ENCODE measurements at regions not wholly inside any gene's neighbourhood (a gene's known extent, or its start where the extent isn't known, plus 50 kb on each side); places are given as distances from the start of the nearest gene placed in this dataset.

DNA sequence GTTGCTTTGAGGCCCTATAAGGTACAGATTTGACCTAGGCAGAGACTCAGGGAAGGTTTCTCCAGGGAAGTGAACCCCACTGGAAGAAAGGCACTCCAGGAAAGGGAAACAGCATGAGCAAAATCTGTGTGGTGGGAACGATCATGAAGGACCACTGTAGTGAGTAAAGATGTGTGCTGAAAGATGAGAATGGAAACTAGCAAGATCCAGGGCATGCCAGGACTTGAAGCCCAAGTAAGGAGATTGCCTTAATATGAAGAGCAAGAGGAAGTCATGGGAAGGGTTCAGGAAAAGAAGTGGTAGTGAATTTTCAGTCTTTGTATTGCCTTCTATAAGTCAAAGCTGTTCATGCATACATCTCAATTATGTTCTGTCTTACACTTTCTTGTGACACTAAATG lies 55.2 kb upstream of the SLIT3 start:
- Histone ChIP-seq H3K27ac (ENCODE audit: low read length in 2 of 2) (no peak overlapping the region), H3K36me3 (replicated peaks in 1 of 2; ENCODE audit: control extremely low read depth in 1 of 2, control insufficient read depth in 1 of 2, extremely low read depth in 1 of 2, insufficient read depth in 2 of 2, low read length in 1 of 2) (no peaks in the 10 kb centered on the region), H3K79me2 (ENCODE audit: control insufficient read depth, insufficient read depth, low read length) (no peaks in the 10 kb centered on the region), H3K4me2 (replicated peaks; ENCODE audit: low read depth, low read length, poor library complexity, severe bottlenecking) (no peak overlapping the region), H3K27me3 (replicated peaks in 1 of 4; ENCODE audit: control extremely low read depth in 1 of 4, control insufficient read depth in 3 of 4, insufficient read depth in 4 of 4, low read length in 3 of 4) (no peaks in the 10 kb centered on the region), H3K4me3 (ENCODE audit: control extremely low read depth in 1 of 5, extremely low read depth in 1 of 5, insufficient read depth in 1 of 5, low read depth in 2 of 5, low read length in 4 of 5) (no peak overlapping the region), H4K20me1 (ENCODE audit: control insufficient read depth, insufficient read depth, low read length, poor library complexity, severe bottlenecking) (no peaks in the 10 kb centered on the region), H3K9ac (ENCODE audit: low read length) (no peak overlapping the region), H2AFZ (ENCODE audit: insufficient read depth, low read depth, low read length, poor library complexity, severe bottlenecking) (no peak overlapping the region), H3K9me3 (ENCODE audit: control extremely low read depth in 1 of 3, control insufficient read depth in 2 of 3, insufficient read depth in 1 of 3, low read length in 2 of 3) (no peaks in the 10 kb centered on the region), H3K4me1 (ENCODE audit: control insufficient read depth in 2 of 2, insufficient read depth in 2 of 2, low read length in 2 of 2) (no peaks in the 10 kb centered on the region)
- ATAC-seq (ENCODE audit: low read depth) (no peak), DNase-seq (no peak)
- Mint-ChIP-seq H3K27me3 (peaks cover 15% of the 10 kb centered on the region), H3K27ac (no peak overlapping the region), H3K4me3 (no peak overlapping the region), H3K4me1 (no peaks in the 10 kb centered on the region), H3K9me3 (ENCODE audit: insufficient read depth) (no peaks in the 10 kb centered on the region)
- WGBS (ENCODE audit: insufficient coverage): 93% methylated on average over 1 of the region's 1 CpG
- ChIA-PET CTCF (no interaction called here), POLR2A (no interaction called here)
- TF ChIP-seq EZH2 (IDR thresholded peaks at IDR 0.05; ENCODE audit: borderline replicate concordance, insufficient read depth, low read depth, low read length, poor library complexity, severe bottlenecking): no peak
- TF ChIP-seq, protein P1, sequence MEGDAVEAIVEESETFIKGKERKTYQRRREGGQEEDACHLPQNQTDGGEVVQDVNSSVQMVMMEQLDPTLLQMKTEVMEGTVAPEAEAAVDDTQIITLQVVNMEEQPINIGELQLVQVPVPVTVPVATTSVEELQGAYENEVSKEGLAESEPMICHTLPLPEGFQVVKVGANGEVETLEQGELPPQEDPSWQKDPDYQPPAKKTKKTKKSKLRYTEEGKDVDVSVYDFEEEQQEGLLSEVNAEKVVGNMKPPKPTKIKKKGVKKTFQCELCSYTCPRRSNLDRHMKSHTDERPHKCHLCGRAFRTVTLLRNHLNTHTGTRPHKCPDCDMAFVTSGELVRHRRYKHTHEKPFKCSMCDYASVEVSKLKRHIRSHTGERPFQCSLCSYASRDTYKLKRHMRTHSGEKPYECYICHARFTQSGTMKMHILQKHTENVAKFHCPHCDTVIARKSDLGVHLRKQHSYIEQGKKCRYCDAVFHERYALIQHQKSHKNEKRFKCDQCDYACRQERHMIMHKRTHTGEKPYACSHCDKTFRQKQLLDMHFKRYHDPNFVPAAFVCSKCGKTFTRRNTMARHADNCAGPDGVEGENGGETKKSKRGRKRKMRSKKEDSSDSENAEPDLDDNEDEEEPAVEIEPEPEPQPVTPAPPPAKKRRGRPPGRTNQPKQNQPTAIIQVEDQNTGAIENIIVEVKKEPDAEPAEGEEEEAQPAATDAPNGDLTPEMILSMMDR (IDR thresholded peaks at IDR 0.05): no peak
- intact Hi-C loops (cut with micrococcal nuclease): no loop called here

DNA sequence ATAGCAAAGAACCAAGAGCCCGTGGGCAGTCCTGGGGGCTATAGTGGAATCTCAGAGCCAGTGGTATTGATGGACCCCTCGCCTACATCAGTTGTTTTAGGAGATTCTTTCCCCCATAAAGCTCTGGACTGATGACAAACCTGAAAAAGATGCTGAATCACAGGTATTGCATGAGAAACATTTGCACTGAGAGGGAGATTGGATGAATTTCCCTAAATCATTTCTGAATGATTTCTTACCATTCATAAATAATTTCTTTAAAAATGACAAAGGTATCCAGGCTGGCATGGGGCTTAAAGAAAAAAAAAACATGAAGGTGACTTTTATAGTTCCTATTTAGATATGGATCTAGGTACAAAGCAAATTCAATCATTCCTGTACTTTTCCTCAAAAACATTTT lies 54.0 kb upstream of the SLIT3 start:
- Histone ChIP-seq H3K4me2 (replicated peaks; ENCODE audit: low read depth, low read length, poor library complexity, severe bottlenecking) (no peak overlapping the region), H2AFZ (ENCODE audit: insufficient read depth, low read depth, low read length, poor library complexity, severe bottlenecking) (no peak overlapping the region), H3K9ac (ENCODE audit: low read length) (no peak overlapping the region), H4K20me1 (ENCODE audit: control insufficient read depth, insufficient read depth, low read length, poor library complexity, severe bottlenecking) (no peaks in the 10 kb centered on the region), H3K36me3 (replicated peaks in 1 of 2; ENCODE audit: control extremely low read depth in 1 of 2, control insufficient read depth in 1 of 2, extremely low read depth in 1 of 2, insufficient read depth in 2 of 2, low read length in 1 of 2) (no peaks in the 10 kb centered on the region), H3K4me3 (ENCODE audit: control extremely low read depth in 1 of 5, extremely low read depth in 1 of 5, insufficient read depth in 1 of 5, low read depth in 2 of 5, low read length in 4 of 5) (no peak overlapping the region), H3K4me1 (ENCODE audit: control insufficient read depth in 2 of 2, insufficient read depth in 2 of 2, low read length in 2 of 2) (no peaks in the 10 kb centered on the region), H3K9me3 (ENCODE audit: control extremely low read depth in 1 of 3, control insufficient read depth in 2 of 3, insufficient read depth in 1 of 3, low read length in 2 of 3) (no peaks in the 10 kb centered on the region), H3K27ac (ENCODE audit: low read length in 2 of 2) (no peak overlapping the region), H3K79me2 (ENCODE audit: control insufficient read depth, insufficient read depth, low read length) (no peaks in the 10 kb centered on the region), H3K27me3 (replicated peaks in 1 of 4; ENCODE audit: control extremely low read depth in 1 of 4, control insufficient read depth in 3 of 4, insufficient read depth in 4 of 4, low read length in 3 of 4) (no peaks in the 10 kb centered on the region)
- Mint-ChIP-seq H3K27me3 (peaks cover 15% of the 10 kb centered on the region), H3K4me3 (no peak overlapping the region), H3K4me1 (no peaks in the 10 kb centered on the region), H3K27ac (no peak overlapping the region), H3K9me3 (ENCODE audit: insufficient read depth) (no peaks in the 10 kb centered on the region)
- intact Hi-C loops (cut with micrococcal nuclease): no loop called here
- ChIA-PET CTCF (no interaction called here), POLR2A (no interaction called here)
- no CpG with 5 or more reads among the region's 2 CpGs for WGBS (ENCODE audit: insufficient coverage)
- no peak for TF ChIP-seq EZH2 (IDR thresholded peaks at IDR 0.05; ENCODE audit: borderline replicate concordance, insufficient read depth, low read depth, low read length, poor library complexity, severe bottlenecking)
- TF ChIP-seq, protein P1 (IDR thresholded peaks at IDR 0.05): no peak
- DNase-seq (no peak), ATAC-seq (ENCODE audit: low read depth) (no peak)

Data from B cell (primary cell).